Skin epidermis (tissue), 12 donors: ENCODE measurements at regions not wholly inside any gene's neighbourhood (a gene's known extent, or its start where the extent isn't known, plus 50 kb on each side); places are given as distances from the start of the nearest gene placed in this dataset.
A peak's percentile ranks its signal among the peaks of the same experiment; 100 is the strongest.
"Not testable (repeated sequence)": the region's sequence is repeated elsewhere in the genome, so short reads cannot be mapped to it uniquely, and the experiment has no call there.

Experiments used
- H3K27ac ChIP-seq, 21 experiments: fragments of 200-600 bp; sonication (generic) in 11 of 21; one replicate each; pipeline ENCODE4 v1.5.0; 2020; ENCODE audit warnings: mild to moderate bottlenecking in 3 of 21, inconsistent platforms in 2 of 21, moderate library complexity in 2 of 21
- H3K4me3 ChIP-seq, 7 experiments: fragments of 200-600 bp; sonication (generic) in 2 of 7; one replicate each; pipeline ENCODE4 v1.5.0; 2020; ENCODE audit warnings: inconsistent platforms in 2 of 7, mild to moderate bottlenecking in 2 of 7, moderate library complexity in 1 of 7

GRCh38 chr4:108425988-108426387 is 194.4 kb upstream of the RPL34 start:
- H3K27ac ChIP-seq, result no peak overlapping the region
- H3K4me3 ChIP-seq, result no peak overlapping the region

DNA sequence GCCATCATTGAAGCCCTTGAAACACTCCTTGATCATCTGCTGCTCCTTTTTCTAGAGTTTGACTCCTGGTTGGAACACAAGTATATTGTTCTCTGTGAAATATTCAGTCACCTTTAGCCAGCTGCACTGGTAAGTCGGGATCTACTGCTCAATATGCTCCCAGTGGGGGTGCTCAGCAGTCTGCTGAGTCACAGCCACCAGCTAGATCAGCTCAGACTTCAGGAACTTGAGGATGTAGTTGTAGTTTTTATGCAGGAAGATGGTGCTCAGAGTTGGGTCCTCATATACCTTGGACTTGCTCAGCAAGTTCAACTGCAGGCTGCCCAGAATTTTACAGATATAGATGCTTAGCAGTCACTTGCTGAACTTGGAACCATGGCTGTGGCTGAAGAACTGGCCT is 202.5 kb upstream of the RPL34 start:
- Histone ChIP-seq H3K27ac (no peak overlapping the region), H3K4me3 (no peak overlapping the region)

- Histone ChIP-seq H3K27ac (no peak overlapping the region), H3K4me3 (no peak overlapping the region)
Observed at GRCh38 chr4:108416831-108417230, 203.5 kb upstream of the RPL34 start.

GRCh38 chr4:108415389-108415788 is 205.0 kb upstream of the RPL34 start:
- Histone ChIP-seq H3K27ac (no peak overlapping the region), H3K4me3 (no peak overlapping the region)

DNA sequence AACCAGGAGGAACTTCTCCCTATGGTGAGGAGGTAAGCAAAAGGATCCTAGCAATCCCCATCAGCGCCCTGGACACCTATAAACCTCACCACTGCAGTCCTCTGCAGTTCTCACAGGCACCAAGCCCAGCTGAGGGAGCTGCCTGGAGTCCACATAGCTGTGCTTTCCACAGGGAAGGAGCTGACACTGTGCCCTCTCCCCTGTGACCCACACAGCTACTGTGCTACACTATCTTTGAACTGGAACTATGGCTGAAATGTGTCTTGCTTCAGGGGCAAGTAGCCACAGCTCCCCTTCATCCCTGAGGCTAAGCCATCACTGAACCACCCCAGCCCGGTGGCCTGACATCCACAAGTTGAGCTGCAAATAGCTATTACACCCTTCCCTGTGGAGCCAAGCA is 208.5 kb upstream of the RPL34 start:
- H3K4me3 ChIP-seq, result no peak overlapping the region
- no peak overlapping the region for H3K27ac ChIP-seq

- H3K27ac ChIP-seq, H3K4me3 ChIP-seq: not testable (repeated sequence)
Observed at GRCh38 chr4:108409691-108410090, 210.7 kb upstream of the RPL34 start.

DNA sequence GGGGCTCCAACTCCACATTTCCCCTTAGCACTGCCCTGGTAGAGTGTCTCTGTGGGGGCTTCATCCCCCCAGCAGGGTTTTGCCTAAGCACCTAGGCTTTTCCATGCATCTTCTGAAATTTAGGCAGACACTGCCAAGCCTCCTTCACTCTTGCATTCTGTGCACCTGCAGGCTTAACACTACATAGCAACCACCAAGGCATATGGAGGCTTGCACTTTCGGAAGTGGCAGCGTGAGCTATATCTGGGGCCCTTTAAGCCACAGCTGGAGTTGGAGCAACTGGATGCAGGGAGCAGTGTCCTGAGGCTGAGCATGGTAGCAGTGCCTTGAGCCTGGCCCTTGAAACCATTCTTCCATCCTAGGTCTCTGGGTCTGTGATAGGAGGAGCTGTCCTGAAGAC is 214.8 kb upstream of the RPL34 start:
- no peak overlapping the region for H3K4me3 ChIP-seq
- H3K27ac ChIP-seq, result no peak overlapping the region

- Histone ChIP-seq H3K27ac (no peak overlapping the region), H3K4me3 (no peak overlapping the region)
Observed at GRCh38 chr4:108400309-108400708, 220.1 kb upstream of the RPL34 start.

- no peak overlapping the region for H3K4me3 ChIP-seq
- H3K27ac ChIP-seq, result peak overlapping the region in 1 of 21 experiments; percentile 1
Observed at GRCh38 chr4:108399610-108400265, 220.6 kb upstream of the RPL34 start.

- Histone ChIP-seq H3K27ac (peak overlapping the region in 2 of 21 experiments; percentile 1 to 42), H3K4me3 (no peak overlapping the region)
Observed at GRCh38 chr4:108398836-108399235, 221.5 kb upstream of the RPL34 start.

GRCh38 chr4:108398316-108398715 is 222.1 kb upstream of the RPL34 start:
- Histone ChIP-seq H3K27ac (peak overlapping the region in 1 of 21 experiments; percentile 21), H3K4me3 (no peak overlapping the region)

GRCh38 chr4:108397850-108398249 is 222.5 kb upstream of the RPL34 start:
- Histone ChIP-seq H3K27ac (no peak overlapping the region), H3K4me3 (no peak overlapping the region)

- no peak overlapping the region for H3K4me3 ChIP-seq
- no peak overlapping the region for H3K27ac ChIP-seq
Observed at GRCh38 chr4:108396900-108397497, 223.4 kb upstream of the RPL34 start.

DNA sequence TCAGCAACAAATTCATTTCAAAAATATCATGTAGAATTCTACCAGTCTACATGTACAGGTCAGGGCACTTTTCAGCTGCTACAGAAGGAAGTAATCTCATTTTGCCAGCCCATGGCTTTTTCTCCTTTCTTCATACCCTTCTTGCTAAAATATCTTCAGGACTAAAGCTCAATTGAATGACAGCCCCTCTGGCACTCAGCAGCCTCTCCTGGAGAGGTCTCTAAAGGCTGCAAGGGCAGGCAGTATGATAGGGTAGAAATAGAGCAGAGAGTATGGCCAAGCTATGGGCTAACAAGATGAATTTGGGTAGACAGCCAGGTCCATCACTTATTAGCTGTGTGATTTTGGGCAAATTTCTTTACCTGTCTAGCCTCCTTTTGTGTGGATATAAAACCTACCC is 224.6 kb upstream of the RPL34 start:
- Histone ChIP-seq H3K4me3 (no peak overlapping the region), H3K27ac (no peak overlapping the region)

- no peak overlapping the region for H3K27ac ChIP-seq
- H3K4me3 ChIP-seq, result no peak overlapping the region
Observed at GRCh38 chr4:108393890-108394472, 225.2 kb upstream of the LEF1 start.

- Histone ChIP-seq H3K4me3 (no peak overlapping the region), H3K27ac (no peak overlapping the region)
Observed at GRCh38 chr4:108391701-108392455, 223.1 kb upstream of the LEF1 start.

GRCh38 chr4:108385076-108385475 is 216.3 kb upstream of the LEF1 start:
- H3K27ac ChIP-seq, result no peak overlapping the region
- no peak overlapping the region for H3K4me3 ChIP-seq

GRCh38 chr4:108384544-108384943 is 215.8 kb upstream of the LEF1 start:
- H3K4me3 ChIP-seq, result no peak overlapping the region
- H3K27ac ChIP-seq, result no peak overlapping the region

DNA sequence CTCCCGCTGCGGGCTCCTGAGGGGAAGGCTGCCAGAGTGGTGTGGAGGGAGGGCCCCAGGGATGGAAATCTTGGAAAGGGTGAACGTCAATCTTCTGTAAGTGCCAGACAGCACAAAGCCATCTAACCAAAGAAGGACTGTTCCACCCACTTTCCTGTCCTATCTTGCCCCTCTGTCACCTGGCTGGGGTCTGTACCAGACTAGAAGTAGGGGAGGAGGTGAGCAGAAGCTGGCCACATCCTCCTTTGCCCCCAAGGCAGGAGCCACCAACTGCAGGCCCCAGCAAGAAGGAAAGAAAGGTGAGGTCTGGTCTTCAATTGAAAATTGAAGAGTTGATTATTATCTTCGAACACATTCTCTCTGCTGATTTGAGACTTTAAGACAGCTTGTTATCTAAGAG is 214.4 kb upstream of the LEF1 start:
- Histone ChIP-seq H3K27ac (no peak overlapping the region), H3K4me3 (no peak overlapping the region)

DNA sequence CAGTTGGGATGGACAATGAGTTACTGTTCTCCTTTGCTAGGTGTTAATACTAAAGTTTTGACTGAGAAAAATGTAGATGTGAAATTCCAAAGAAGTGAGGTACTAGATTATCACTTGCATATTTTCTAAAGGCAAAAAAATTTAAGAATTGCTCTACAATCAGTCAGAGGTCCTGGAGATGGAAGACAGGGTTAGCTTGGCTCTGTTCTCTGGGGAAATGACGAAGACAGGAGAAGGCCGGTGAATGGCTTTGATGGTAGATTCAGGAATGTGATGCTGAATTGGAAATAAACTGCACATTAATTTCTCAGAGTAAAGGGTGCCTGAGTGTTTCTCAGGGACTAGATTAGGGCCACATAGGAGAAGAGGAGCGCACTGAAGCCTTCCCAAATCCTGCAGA is 214.0 kb upstream of the LEF1 start:
- no peak overlapping the region for H3K4me3 ChIP-seq
- H3K27ac ChIP-seq, result no peak overlapping the region

GRCh38 chr4:108378164-108378563 is 209.4 kb upstream of the LEF1 start:
- H3K4me3 ChIP-seq, result no peak overlapping the region
- no peak overlapping the region for H3K27ac ChIP-seq
